ENCODE measurements at regions not wholly inside any gene's neighbourhood (a gene's known extent, or its start where the extent isn't known, plus 50 kb on each side); places are given as distances from the start of the nearest gene placed in this dataset.

GRCh38 chr2:210818473-210818872 is 262.1 kb downstream of the CPS1 start:
- H3K4me1 ChIP-seq (ENCODE audit: control insufficient read depth in 2 of 3, insufficient read depth in 2 of 3, low read depth in 1 of 3, low read length in 3 of 3): no peaks in the 10 kb centered on the region
- intact Hi-C loops (cut with DNase I): no loop called here
- no peak overlapping the region for H3K9ac ChIP-seq (ENCODE audit: low read length in 3 of 3)
- no peak overlapping the region for H3K4me3 ChIP-seq (ENCODE audit: low read length in 3 of 3)
- DNase-seq (no peak), FAIRE-seq (no peak)
- no peaks in the 10 kb centered on the region for H3K36me3 ChIP-seq (ENCODE audit: control insufficient read depth in 2 of 3, insufficient read depth in 3 of 3, low read length in 3 of 3)
- no peaks in the 10 kb centered on the region for H3K9me3 ChIP-seq (ENCODE audit: control insufficient read depth in 2 of 3, insufficient read depth in 1 of 3, low read length in 3 of 3)
- H3K27ac ChIP-seq (ENCODE audit: low read depth in 2 of 2, low read length in 2 of 2): no peak overlapping the region
- TF ChIP-seq CTCF (IDR thresholded peaks at IDR 0.05; ENCODE audit: borderline replicate concordance, extremely low read depth, insufficient read depth): no peak
- no peaks in the 10 kb centered on the region for H3K27me3 ChIP-seq (ENCODE audit: control insufficient read depth, insufficient read depth, low read length)

GRCh38 chr2:210833403-210833802 is 277.0 kb downstream of the CPS1 start:
- no peak for DNase-seq
- Histone ChIP-seq H3K4me3 (ENCODE audit: low read length in 3 of 3) (no peak overlapping the region), H3K27ac (ENCODE audit: low read depth in 2 of 2, low read length in 2 of 2) (no peak overlapping the region), H3K36me3 (ENCODE audit: control insufficient read depth in 2 of 3, insufficient read depth in 3 of 3, low read length in 3 of 3) (no peaks in the 10 kb centered on the region), H3K27me3 (ENCODE audit: control insufficient read depth, insufficient read depth, low read length) (no peaks in the 10 kb centered on the region), H3K9ac (ENCODE audit: low read length in 3 of 3) (no peak overlapping the region), H3K9me3 (ENCODE audit: control insufficient read depth in 2 of 3, insufficient read depth in 1 of 3, low read length in 3 of 3) (no peaks in the 10 kb centered on the region), H3K4me1 (ENCODE audit: control insufficient read depth in 2 of 3, insufficient read depth in 2 of 3, low read depth in 1 of 3, low read length in 3 of 3) (no peaks in the 10 kb centered on the region)
- TF ChIP-seq CTCF (IDR thresholded peaks at IDR 0.05; ENCODE audit: borderline replicate concordance, extremely low read depth, insufficient read depth): no peak
- no peak for FAIRE-seq
- intact Hi-C loops (cut with DNase I): no loop called here

DNA sequence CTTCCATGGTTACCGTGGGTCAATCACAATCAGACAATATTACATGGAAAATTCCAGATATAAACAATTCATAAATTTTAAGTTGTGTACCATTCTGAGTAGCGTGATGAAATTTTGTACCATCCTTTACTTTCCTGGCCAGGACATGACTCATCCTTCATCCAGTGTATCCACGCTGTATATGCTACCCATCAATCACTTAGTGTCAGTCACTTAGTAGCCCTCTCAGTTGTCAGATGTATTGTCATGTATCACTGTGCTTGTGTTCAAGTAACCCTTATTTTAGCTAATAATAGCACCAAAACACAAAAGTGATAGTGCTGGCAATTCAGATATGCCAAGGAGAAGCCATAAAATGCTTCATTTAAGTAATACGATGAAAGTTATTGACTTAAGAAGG is 282.6 kb downstream of the CPS1 start:
- H3K9ac ChIP-seq (ENCODE audit: low read length in 3 of 3): no peak overlapping the region
- DNase-seq (no peak), FAIRE-seq (no peak)
- intact Hi-C loops (cut with DNase I): no loop called here
- TF ChIP-seq CTCF (IDR thresholded peaks at IDR 0.05; ENCODE audit: borderline replicate concordance, extremely low read depth, insufficient read depth): no peak
- no peaks in the 10 kb centered on the region for H3K36me3 ChIP-seq (ENCODE audit: control insufficient read depth in 2 of 3, insufficient read depth in 3 of 3, low read length in 3 of 3)
- no peak overlapping the region for H3K27ac ChIP-seq (ENCODE audit: low read depth in 2 of 2, low read length in 2 of 2)
- H3K27me3 ChIP-seq (ENCODE audit: control insufficient read depth, insufficient read depth, low read length): no peaks in the 10 kb centered on the region
- H3K4me3 ChIP-seq (ENCODE audit: low read length in 3 of 3): no peak overlapping the region
- H3K4me1 ChIP-seq (ENCODE audit: control insufficient read depth in 2 of 3, insufficient read depth in 2 of 3, low read depth in 1 of 3, low read length in 3 of 3): no peaks in the 10 kb centered on the region
- no peaks in the 10 kb centered on the region for H3K9me3 ChIP-seq (ENCODE audit: control insufficient read depth in 2 of 3, insufficient read depth in 1 of 3, low read length in 3 of 3)

- no peak for TF ChIP-seq CTCF (IDR thresholded peaks at IDR 0.05; ENCODE audit: borderline replicate concordance, extremely low read depth, insufficient read depth)
- no peak overlapping the region for H3K4me3 ChIP-seq (ENCODE audit: low read length in 3 of 3)
- no peaks in the 10 kb centered on the region for H3K36me3 ChIP-seq (ENCODE audit: control insufficient read depth in 2 of 3, insufficient read depth in 3 of 3, low read length in 3 of 3)
- no peak overlapping the region for H3K27ac ChIP-seq (ENCODE audit: low read depth in 2 of 2, low read length in 2 of 2)
- no peak for FAIRE-seq
- intact Hi-C loops (cut with DNase I): no loop called here
- no peak for DNase-seq
- H3K27me3 ChIP-seq (ENCODE audit: control insufficient read depth, insufficient read depth, low read length): no peaks in the 10 kb centered on the region
- H3K9me3 ChIP-seq (ENCODE audit: control insufficient read depth in 2 of 3, insufficient read depth in 1 of 3, low read length in 3 of 3): no peaks in the 10 kb centered on the region
- H3K4me1 ChIP-seq (ENCODE audit: control insufficient read depth in 2 of 3, insufficient read depth in 2 of 3, low read depth in 1 of 3, low read length in 3 of 3): no peaks in the 10 kb centered on the region
- H3K9ac ChIP-seq (ENCODE audit: low read length in 3 of 3): no peak overlapping the region
These were observed 283.1 kb downstream of the CPS1 start for GRCh38 chr2:210839450-210839849.
